NCI-H1092 treated with DMSO at 0.1 percent for 48 hours (cell line): ENCODE measurements at regions not wholly inside any gene's neighbourhood (a gene's known extent, or its start where the extent isn't known, plus 50 kb on each side); places are given as distances from the start of the nearest gene placed in this dataset.
"Not testable (repeated sequence)": the region's sequence is repeated elsewhere in the genome, so short reads cannot be mapped to it uniquely, and the experiment has no call there.

ENCODE experiments used
- DNase-seq: peaks from one replicate; lab custom pipeline; 2025; lab: John Stamatoyannopoulos, UW

DNA sequence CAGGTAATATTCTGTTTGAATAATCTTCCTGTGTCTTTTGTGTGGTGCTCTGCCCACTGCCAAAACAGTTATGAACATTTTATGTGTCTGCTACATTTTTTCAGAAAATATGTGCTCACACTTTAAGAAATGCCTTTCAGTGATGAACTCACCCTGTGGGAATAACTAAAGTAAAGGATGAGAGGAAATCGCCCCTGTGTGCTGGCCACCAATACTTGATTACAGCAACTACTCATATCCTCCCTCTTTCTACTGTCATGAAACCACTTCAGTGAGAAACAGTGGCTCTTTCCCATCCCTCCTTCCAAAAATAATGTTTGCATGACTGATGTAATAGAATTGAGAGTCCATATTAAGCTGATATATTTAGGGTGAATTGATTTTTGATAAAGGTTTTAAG is 900.9 kb downstream of the RAB28 start:
- no peak for DNase-seq

DNA sequence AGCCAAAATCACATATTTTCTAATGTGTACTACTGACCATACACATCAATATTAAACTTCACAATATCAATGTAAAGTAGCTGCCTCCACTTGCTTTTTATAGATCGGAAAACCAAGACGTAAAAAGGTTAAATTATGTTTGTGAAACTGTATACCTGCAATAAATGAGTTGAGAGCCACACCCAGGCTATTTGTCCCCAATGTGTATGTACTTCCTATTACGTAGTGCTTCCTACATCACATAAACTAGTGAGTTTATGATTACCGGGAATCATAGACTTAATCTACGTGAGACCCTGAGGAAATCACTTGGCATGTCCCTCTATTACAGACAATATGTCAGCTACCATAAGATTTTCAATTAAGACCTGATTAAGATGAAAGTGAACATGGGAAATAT is 903.4 kb downstream of the RAB28 start:
- DNase-seq = no peak

DNA sequence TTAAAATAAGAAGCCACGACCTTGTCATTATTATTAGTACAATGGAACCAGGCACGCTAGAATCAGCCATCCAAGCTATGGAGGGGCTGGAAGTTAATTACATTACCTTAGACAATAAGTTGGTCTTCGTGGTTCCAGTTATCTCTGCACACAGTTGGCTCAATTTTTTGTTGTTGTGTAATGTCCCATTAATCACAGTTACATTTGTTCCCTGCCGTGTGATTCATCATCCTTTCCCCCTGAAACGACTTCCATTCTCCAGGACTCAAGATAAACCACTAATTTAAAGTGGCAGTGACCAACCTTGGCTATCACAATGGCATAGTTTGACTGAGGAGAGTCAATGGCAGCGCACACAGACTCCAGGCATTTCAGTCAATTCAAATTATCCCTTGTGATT is 905.0 kb downstream of the RAB28 start:
- DNase-seq = no peak

DNA sequence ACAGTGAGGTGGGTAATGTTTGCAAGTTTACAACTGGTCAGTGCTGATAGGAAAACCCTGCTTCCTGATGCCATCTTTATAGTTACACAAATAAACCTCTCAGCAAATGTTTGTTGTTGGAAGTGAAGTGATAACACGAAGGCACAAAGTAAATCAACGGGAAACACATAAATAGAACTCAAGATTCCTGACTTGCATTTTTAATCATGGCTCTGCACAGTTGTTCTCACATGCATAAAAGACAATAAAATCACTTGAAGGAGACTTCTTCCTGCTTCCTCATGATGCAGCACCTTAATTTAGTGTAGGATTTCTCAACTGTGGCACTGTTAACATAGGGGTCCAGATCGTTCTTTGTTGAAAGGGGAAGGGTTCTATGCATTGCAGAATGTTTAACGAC is 907.7 kb downstream of the RAB28 start:
- no peak for DNase-seq

DNA sequence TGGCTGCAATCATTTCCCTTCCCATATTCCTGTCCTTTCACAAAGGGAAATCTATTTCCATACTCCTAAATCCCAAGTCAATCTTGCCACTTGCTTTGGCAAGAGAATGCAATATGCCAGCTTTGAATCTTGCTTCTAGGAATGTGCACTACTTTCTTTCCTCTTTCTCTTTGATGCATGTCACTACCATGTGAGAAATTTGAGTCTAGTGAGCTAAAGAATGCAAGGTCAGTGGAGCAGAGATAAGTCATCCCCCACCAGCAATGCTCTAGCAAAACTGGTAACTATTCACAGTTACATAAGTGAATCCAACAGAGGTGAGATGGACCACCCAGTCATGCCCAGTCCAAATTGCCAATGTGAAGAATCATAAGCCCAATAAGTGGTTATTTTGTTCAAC is 910.4 kb downstream of the RAB28 start:
- DNase-seq = no peak

DNA sequence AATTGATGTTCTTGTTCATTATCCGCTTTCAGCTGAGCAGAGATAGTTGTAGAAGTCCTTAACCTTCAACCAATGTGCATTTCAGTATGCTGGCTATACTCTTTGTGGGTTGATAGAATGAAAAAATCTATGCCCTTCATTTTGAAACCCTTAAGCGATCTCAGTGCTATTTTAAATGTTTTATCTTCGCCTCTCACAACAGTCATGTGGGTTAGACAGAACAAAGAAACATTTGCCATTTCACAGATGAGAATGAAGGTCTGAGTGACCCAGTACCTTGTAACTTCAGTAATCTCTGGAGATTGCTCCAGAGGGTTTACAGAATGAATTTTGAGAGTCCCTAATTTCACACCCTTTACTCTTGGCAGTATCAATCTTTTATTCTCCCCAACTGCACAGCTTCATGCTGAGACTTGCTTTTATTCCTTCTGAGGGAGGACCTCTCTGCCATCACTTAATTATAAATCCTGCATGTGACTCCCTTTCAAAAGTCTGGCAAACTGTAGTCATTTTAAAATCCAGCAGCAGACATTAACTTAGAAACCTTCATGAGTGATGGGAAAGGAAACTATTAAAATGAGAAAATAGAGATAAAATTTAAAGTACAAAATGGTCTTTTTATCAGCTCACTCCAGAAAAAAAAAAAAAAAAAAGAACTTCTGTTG is 921.5 kb downstream of the RAB28 start:
- no peak for DNase-seq

DNA sequence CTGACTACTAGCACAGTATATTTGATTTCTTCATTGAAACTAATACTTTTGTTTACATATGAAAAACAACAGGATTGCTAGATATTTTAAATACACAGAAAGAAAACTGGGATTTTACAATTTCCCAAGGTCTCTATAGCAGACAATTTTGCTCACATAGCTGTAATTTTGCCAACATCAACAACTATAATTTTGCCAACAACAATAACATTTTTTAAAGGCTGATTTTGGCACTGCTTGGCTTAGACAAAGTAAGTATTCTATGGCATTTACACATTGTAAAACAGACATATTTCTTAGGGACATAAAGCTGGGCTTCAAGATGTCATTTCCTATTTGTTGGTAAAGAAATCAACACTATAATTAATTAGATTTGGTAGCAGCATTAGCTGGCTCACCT is 922.1 kb downstream of the RAB28 start:
- no peak for DNase-seq

DNA sequence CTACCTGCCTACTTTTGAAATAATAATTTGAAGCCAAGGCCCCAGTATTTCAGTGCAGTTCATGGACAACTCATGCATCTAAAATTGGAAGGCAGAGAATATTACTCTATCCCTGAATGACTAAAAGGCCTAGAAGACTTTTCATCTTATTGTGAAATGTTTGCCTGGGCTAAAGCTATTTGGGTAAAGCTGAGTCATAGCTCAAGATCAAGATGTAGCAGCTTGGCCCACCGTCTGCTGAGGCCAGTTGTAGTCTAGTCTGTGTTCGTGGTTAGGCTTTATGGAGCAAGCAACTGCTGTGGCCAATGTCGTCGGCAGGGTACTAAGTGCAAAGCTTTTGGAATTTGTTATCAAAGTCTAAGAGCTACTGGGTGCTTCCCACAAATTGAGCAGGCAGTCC is 929.1 kb downstream of the RAB28 start:
- DNase-seq = no peak

DNA sequence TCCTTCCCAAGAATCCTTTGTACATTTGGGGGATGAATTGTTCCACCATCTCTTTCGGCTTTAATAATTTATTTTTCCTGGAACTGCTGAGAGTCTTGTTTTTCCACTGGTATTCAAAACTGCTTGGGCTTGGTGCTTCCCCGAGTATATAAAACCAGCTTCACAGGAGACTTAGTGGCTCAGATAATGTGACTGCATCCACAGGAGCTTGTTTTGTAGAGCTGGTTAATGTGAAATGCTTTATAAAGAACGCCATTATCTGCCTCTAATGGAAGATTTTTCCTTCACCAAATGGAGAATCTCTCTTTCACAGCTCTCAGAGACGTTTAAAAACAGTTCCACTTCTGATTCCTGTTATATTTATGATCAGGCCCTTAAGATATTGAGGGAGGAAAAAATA is 935.5 kb downstream of the RAB28 start:
- no peak for DNase-seq

DNA sequence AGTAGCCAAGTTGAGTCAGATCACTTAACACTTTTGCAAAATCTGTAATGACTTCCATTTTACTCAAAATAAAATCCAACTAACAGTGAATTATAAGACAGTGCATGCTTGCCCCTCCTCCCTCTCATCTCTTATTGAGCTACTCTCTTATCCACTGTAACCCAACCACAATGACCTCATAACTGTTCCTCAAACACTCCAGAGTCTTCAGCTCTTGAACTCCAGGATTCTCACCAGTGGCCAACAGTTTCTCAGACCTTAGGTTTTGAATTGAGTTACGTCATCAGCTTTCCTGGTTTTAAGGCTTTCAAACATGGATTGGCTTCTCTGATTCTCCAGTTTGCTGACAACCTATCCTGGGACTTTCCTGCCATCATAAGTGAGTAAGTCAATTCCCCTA is 938.3 kb downstream of the RAB28 start:
- DNase-seq = no peak

DNA sequence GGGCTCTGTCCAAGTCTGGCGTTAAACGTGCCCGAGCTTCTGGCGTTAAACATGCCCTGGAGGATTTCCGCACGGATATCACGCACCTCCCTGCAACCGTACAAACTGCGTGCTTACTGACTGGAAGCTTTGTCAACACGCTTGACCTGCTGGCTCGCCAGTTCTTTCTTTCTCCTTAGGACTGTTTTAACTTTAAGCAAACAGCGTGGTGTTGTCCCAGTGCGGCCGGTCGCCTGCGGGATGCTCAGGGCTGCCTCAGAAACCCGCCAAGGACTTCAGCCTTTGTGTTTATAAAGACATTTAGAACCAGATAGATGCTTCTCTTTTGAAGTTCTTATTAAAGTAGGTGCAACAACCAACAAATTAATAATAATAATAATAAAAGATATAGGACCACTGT is 946.0 kb downstream of the RAB28 start:
- DNase-seq = no peak

DNA sequence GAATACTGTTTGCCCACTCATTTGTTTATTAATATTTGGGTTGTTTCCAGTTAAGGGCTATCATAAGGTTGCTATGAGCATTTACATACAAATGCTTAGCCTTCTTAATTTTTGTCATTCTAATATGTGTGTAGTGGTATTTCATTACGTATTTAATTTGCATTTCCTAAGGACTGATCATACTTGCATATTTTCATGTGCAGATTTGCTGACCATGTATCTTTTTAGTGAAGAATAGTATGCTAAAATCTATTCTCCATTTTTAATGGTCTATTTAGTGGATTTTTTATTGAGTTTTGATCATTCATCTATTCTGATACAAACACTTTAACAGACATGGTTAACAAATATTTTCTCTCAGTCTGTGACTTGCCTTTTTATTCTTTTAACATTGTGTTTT is 949.5 kb downstream of the RAB28 start:
- DNase-seq = no peak

DNA sequence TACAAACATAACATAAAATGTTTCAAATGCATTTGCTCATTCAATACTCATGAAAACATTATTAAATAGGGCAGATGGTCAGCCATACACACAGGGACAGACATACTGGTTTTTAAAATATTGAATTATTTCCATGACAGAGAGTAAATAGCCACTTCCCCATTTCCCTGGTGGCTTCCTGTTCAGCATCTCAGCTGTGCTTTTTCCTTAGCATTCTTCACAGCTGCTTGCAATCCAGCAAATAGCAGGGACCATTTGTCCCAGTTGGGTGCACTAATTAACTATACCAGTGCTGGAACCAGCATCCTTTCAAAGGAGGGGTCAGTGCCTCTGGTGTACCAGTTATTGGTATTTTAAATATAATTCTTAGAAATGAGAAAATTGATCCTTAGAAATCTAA is 964.7 kb downstream of the RAB28 start:
- DNase-seq = no peak

DNA sequence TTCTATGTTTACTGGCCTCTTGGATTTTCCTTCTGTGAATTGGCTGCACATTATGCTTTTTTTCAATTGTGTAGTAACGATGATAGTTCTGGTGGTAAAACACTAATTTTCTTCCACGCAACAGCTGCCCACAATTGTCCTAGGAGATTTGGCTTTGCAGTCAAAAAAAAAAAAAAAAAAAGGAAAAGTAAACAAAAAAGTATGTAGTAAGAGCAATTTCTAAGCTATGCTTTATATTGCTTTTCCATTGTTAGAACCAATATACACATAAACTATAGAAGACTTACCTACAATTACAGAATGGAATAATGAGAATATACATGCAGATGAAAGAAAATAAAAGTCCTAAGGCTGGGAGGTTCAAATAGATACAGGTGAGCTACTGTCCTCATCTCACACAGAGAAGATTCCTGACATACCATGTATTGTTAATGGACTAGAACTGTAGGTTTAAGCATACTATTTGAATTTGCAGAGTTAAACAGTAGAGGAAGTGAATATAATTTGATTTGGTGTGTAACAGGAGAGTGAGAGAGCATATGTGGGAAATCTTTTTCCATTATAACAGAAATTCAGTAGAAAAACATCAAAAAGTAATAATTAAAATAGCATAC is 976.2 kb downstream of the RAB28 start:
- no peak for DNase-seq

DNA sequence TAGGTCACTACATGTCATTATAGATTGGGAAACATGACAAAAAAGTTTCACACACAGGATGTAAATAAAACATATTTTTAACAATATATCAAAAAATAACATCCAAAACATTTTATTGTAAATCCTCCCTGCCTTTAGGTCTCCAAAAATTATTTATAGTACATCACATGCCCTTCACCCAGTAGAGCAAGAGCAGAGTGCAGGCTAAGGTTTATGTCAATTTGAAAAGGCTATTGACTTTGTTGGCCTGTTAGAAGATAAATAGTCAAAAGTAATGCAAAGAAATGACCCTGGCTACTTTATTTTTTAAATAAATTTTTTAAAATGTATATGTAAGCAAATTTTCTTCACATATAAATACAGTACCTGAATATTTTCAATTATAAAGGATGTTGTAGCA is 983.7 kb downstream of the RAB28 start:
- DNase-seq = no peak

DNA sequence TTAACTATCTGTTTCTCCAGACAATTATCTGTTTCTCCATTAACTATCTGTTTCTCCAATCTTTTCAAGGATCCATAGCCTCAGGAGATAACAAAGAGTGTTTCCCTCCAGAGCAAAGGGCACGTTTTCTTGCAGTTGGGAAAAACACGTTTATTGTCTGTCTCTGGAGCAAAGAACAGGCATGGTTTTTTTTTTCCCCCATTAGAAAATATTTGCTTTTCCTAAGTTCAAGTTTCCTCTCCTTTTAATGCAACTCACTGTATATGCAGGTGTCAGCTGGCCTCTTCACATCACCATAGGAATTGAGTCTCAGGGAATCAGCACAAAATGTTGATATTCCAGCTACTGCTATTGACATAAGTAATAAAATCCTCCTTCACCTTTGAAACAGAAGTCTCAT is 984.4 kb downstream of the RAB28 start:
- no peak for DNase-seq

DNA sequence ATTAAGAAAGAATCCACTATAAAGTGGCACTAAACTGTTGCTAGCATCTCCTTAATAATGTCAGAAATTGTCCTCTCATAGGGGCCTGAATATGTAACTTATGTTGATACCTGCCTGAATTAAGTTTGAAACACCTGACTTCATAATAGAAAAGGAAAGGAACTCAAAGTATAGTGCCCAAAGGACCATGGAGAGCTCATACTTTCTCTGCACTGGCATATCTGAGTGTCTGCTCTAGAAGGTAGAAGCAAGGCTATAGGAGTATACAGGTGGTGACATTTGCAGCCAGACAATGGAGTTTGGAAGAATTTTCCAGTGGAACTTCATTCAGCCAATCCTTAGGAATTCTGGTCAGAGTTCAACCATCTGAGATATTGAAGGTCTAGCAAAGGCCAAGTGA is 988.9 kb downstream of the RAB28 start:
- DNase-seq = no peak

DNA sequence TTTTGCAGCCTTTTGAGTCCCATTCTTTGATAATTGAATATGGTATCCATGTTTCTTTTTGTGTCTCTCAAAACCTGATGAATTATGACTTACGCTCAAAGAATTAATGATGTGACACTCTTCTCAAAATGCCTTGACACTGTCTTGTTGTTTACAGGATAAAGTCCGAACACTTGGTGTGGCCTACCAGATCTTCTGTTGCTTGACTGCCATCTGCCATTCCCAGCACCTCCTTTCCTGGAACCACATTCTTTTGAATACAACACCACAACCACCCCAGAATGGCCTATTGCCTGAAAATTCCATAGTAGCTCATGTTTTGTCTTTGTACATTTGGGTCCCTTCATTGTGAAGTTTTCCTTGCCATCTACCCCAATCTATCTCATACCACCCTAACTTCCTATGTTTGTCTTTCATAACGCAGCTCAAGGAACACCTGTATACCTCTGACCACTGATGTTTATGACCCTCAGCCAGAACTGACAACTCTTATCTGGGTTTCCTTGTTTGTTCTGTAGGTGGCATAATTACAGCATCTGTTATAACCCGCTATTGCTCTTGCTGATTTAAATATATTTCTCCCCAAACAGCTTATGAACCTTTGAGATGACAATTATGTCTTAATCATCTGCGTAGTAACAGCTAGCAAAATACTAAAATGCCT is 991.3 kb downstream of the RAB28 start:
- no peak for DNase-seq

DNA sequence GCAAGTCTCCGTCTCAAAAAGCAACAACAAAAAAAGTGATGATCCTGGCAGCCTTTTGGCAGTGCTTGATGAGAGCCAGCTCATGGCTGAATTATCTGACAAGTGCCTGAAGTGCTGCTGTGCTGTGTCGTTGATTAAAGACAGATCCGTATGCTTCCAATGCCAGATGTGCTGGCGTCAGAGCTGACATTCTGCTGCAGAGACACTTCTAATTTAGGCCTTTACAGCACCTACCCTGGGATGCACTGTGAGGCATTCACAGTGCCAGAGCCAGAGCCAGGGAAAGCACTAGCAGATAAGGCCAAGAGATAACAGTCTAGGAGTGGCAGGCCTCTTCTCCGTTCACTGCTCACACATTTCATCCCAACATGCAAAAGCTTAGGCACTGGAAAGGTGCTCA is 995.5 kb downstream of the RAB28 start:
- no peak for DNase-seq

DNA sequence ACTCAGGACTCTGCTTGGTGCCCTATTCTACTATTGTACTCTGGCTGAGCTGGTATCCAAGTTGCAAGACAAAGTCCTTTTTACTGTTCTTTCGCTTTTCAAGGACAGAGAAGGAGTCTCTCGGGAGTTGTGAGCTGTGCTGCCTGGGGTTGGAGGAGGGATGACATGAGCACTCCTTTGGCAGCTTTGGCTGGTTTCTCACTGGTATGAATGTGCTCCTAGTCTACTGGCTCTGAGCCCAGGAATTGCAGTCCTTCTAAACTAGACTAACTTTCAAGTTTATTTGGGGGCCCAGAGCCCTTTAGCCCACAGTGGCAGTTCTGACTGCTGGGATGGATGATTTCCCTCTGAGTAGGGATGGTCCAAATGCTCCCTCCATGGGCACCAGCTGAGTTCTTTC is 997.1 kb downstream of the RAB28 start:
- DNase-seq = no peak

DNA sequence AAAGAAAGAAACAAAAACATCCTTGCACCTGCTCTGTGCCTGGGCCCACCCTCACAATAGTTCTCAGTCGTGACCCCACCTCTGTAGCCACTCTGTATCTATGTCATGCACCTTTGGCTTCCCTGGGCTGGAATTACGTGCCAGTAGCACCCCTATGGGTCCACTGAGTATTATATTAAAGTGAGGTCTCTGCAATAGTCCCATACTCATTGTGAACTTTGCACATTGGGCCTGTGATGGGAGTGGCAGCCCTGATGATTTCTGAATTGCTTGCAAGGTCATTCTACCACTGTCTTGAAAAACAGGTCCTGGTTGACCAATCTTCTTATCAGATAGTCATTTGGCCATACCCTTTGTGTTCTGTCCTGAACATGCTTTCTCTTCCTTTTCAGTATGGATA is 1012.1 kb downstream of the RAB28 start:
- DNase-seq = no peak

DNA sequence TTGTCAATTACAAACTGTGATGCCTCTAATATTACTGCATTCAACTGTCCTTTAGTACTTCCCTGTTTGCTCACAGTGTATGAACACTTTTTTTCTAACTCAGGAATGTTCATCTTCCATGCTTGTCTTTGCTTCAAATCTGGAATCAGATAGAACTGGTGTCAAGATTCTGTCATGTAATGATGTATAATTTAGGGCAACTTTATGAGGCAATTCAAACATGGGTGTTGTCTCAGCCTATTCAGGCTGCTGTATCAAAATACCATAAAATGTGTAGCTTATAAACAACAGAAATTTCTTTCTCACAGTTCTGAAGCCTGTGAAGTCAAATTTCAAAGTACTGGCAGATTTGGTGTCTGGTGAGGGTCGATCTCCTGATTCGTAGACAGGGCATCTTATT is 1012.9 kb downstream of the RAB28 start:
- DNase-seq = no peak

DNA sequence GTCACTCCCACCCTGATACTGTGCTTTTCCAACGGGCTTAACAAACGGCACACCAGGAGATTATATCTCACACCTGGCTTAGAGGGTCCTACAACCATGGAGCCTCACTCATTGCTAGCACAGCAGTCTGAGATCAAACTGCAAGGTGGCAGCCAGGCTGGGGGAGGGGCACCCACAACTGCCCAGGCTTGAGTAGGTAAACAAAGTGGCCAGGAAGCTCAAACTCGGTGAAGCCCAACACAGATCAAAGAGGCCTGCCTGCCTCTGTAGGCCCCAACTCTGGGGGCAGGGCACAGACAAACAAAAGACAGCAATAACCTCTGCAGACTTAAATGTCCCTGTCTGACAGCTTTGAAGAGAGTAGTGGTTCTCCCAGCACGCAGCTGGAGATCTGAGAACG is 1022.6 kb downstream of the RAB28 start:
- not testable (repeated sequence) for DNase-seq

DNA sequence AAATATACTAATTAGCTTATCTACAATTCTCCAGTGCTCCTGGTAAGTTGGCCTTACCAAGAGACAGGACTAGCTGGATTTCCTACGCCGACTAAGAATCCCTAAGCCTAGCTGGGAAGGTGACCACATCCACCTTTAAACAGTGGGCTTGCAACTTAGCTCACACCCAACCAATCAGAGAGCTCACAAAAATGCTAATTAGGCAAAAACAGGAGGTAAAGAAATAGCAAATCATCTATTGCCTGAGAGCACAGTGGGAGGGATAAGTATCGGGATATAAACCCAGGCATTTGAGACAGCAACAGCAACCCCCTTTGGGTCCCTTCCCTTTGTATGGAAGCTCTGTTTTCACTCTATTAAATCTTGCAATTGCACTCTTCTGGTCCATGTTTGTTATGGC is 1025.0 kb downstream of the RAB28 start:
- no peak for DNase-seq
